GDM1 (cell line): ENCODE measurements at regions not wholly inside any gene's neighbourhood (a gene's known extent, or its start where the extent isn't known, plus 50 kb on each side); places are given as distances from the start of the nearest gene placed in this dataset.
"Not testable (repeated sequence)": the region's sequence is repeated elsewhere in the genome, so short reads cannot be mapped to it uniquely, and the experiment has no call there.

ENCODE experiments used
- DNase-seq: peaks from one replicate; lab custom pipeline; 2025; lab: John Stamatoyannopoulos, UW

DNA sequence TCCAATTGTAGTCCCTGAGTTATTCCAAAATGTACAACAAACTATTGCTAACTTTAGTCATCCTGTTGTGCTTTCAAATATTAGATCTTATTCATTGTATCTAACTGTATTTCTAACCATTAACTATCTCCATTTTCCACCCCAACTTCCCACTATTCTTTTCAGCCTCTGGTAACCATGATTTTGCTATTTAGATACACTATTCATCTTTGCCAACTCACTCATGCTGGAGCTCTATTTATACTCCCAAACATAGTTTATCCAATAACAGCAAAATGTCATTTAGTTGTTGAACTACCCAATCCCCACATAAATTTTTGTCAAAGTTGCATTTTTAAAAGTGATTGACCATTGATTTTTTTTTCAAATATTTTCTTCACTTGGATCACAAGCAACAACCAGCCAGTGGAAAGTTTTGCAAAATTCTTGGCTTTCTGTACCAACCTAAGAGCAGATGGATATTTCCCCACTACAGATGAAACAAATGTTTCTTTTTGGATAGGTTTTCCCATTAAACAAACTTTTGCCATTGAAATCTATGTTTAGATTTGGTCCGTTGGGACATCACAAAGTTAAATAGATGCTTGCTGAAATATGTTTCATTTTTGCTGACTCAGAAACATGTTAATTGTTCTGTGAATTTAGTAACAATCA lies 866.0 kb downstream of the LTN1 start:
- no peak for DNase-seq

- DNase-seq: no peak
These were observed 868.1 kb downstream of the LTN1 start for GRCh38 chr21:28124541-28124940.

GRCh38 chr21:28118570-28118969 lies 874.1 kb downstream of the LTN1 start:
- DNase-seq: no peak

DNA sequence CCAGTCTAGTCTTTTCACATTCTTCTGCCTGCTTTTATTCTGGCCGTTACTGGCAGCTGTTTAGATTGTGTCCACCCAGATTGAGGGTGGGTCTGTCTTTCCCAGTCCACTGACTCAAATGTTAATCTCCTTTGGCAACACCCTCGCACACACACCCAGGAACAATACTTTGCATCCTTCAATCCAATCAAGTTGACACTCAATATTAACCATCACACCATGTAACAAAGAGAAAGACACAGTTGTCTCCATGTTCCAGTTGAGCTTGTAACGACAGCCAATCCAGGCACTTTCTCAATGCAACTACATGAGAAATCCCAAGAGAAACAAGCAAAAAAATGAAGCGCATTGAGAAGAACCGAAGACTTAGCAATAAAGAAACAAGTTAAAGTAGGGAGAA lies 877.7 kb downstream of the LTN1 start:
- not testable (repeated sequence) for DNase-seq

DNA sequence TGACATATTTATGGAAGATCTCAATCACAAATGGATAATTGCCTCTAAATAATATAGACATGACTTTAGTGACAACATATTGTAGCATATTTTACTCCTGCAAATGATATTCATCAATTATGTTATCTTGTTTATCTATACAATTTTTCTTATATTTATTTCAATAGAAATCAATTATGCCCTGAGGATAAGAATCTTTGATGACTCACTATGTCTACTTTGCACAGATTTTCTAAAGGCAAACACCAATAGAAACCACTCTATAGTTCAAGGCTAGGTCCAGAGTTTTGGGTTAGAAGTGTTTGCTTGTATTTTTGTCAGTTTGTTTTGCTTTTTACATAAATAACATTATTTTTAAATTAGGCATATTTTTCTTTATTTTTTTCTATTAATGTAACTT lies 879.0 kb downstream of the LTN1 start:
- no peak for DNase-seq

- DNase-seq: no peak
These were observed 880.2 kb downstream of the LTN1 start for GRCh38 chr21:28112511-28112910.

DNA sequence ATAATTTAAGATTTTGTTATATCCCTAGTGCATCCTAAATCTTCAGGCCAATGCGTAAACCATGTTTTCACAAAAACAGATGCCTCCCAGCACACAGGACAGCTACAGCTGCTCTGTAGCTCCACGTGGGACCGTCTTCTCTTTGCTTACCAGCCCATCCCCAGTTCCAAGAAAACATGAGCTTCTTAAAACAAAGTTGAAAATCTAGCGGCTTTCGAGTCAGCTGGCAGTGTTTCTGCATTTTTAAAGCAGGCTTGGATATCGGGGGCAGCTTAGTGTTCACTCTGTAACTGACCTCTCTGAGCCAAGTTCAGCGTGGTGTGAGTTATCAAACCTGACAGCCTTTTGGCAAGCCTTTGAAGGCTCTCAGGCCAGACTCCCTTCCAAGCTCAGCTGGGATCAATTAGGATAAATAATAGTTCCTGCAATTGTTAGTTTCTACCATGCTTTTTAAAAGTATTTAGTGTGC lies 881.5 kb downstream of the LTN1 start:
- no peak for DNase-seq

DNA sequence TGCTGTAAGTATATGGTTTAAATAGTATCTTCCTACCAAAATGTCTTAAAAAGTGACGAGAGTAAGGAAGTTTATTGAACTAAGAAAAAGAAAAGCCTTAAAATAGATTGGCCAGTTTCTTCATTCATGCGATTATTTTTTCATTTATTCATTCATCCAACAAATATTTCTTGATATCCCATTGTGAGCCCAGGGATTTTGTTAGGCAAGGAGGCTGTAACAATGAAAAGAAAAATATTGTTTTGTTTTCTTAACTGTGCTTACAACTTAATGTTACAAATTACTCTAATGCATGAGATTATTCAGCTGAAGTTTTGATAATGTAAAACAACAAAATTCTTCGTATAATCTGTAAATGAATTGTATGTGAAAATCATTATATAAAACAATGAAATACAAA lies 882.0 kb downstream of the LTN1 start:
- DNase-seq: no peak

GRCh38 chr21:28110074-28110473 lies 882.6 kb downstream of the LTN1 start:
- DNase-seq: no peak

DNA sequence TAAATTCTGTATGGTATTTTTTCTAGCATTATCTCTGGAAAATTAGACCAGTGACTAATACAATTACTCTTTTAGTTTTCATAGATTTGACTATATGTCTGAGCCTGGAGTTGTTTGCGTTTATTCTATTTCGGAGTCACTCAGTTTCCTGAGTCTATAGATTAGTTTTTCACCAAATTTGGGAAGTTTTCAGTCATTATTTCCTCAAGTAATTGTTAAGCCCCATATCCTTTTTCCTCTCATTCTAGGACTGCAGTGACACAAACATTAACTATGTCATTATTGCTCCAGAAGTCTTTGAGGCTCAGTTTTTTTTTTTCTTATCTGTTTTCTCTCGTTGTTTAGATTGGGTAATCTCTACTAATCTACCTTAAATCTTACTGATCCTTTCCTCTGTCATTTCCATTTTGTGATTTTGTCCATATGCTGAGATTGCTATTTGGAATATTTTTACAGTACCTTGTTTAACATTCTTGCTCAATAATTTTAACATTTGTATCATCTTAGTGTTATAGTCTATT lies 886.2 kb downstream of the LTN1 start:
- no peak for DNase-seq

GRCh38 chr21:28104346-28104745 lies 888.3 kb downstream of the LTN1 start:
- no peak for DNase-seq

- DNase-seq: no peak
These were observed 892.3 kb downstream of the LTN1 start for GRCh38 chr21:28100366-28100765.

DNA sequence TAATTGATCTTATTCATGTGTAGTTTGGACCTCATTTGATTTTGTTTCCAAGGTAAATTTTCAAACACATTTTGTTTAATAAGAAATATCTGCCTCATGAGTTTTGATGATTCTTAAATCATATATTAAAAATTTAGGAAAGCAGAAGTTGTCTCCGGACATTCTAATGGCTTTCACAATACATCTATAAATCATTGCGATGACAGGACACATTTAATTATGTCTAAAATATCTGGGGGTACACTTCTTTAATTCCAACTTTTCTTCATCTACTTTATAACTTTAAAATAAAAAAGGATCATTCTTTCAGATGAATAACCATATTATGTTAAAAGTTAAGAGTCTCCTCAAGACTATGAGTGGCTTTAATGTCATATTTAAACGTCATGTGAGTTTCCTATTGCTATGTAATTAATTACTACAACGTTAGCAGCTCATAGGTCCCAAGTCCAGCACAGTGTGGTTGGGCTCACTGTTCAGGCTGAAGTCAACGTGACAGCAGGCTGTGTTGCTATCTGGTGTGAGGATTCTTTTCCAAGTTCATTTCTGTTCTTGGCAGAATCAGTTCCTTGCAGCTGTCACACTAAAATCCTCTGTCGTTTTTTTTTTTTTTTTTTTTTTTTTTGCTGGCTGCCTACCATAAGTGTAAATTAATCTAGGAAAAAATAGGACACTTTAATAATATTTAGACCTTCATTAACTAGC lies 893.5 kb downstream of the LTN1 start:
- no peak for DNase-seq

- DNase-seq: no peak
These were observed 901.2 kb downstream of the LTN1 start for GRCh38 chr21:28091466-28091865.

GRCh38 chr21:28090546-28090945 lies 902.1 kb downstream of the LTN1 start:
- no peak for DNase-seq

DNA sequence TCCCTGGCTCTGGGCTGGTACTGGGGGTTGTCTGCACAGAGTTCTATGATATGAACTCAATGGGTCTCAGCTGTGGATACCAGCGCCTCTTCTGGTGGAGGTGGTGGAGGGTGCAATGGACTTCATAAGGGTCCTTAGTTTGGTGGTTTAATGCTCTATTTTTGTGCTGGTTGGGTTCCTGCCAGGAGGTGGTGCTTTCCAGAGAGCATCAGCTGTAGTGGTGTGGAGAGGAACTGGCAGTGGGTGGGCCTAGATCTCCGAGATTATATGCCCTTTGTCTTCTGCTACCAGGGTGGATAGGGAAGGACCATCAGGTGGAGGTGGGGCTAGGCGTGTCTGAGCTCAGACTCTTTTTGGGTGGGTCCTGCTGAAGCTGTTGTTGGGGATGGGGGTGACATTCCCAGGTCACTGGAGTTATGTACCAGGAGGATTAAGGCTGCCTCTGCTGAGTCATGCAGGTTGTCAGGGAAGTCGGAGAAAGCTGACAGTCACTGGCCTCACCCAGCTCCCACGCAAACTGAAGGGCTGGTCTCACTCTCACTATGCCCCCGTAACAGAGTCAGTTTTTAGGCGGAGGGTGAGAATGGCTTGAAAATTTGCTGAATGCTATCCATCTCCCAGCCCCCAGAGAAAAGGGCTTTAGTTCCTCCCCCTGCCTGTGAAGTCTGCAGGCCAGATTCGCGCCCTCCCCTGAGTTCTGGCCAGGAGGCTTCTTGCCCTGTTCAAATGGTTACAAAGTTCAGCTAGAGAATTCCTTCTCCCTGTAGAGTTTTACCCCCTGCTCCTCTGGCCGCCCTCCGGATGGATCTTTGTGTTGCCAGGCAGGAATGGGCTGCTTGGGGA lies 902.9 kb downstream of the LTN1 start:
- DNase-seq: no peak

- DNase-seq: no peak
These were observed 905.7 kb downstream of the LTN1 start for GRCh38 chr21:28086861-28087581.

GRCh38 chr21:28084951-28085350 lies 907.7 kb downstream of the LTN1 start:
- DNase-seq: no peak

- no peak for DNase-seq
These were observed 909.3 kb downstream of the LTN1 start for GRCh38 chr21:28083350-28083749.

DNA sequence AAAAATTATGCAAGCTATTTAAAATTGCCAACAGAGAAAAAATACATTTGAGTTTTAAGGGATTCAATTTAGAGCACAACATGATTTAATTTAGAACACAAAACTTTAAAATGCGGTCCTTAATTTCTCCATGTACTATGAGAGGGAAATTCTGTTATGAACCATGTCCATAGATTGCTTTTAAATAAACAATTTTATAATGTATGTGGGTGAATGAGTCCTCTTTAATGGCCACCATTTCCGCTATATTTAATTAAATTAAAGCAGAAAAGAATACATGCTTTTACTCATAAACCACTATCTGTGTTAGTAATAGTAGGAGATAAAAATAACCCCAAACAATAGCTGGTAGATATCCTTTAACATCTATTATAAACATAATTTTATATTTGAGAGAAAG lies 914.6 kb downstream of the LTN1 start:
- no peak for DNase-seq

GRCh38 chr21:28074676-28075075 lies 918.0 kb downstream of the LTN1 start:
- no peak for DNase-seq

DNA sequence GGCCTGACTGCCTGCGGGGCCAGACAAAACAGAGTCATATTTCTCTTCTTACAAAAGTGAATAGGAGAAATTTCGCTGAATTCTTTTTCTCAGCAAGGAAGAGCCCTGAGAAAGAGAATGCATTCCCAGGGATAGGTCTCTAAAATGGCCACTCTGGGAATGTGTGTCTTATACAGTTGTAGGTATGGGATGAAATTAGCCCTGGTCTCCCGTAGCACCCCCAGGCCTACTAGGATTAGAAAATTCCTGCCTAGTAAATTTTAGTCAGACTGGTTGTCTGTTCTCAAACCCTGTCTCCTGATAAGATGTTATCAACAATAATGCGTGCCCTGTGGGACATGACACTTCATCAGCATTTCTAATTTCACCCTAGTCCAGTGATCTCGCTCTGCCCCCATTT lies 920.1 kb downstream of the LTN1 start:
- DNase-seq: no peak
